GM12872 (cell line): ENCODE measurements at regions not wholly inside any gene's neighbourhood (a gene's known extent, or its start where the extent isn't known, plus 50 kb on each side); places are given as distances from the start of the nearest gene placed in this dataset.

Experiments
- TF ChIP-seq, protein P1 (sequence below): IDR thresholded peaks from 3 replicates; pipeline ENCODE4 v1.5.1; 2011; ENCODE audit warnings: low read depth, mild to moderate bottlenecking, low read length, moderate library complexity; ENCODE audit not compliant: insufficient read depth

DNA sequence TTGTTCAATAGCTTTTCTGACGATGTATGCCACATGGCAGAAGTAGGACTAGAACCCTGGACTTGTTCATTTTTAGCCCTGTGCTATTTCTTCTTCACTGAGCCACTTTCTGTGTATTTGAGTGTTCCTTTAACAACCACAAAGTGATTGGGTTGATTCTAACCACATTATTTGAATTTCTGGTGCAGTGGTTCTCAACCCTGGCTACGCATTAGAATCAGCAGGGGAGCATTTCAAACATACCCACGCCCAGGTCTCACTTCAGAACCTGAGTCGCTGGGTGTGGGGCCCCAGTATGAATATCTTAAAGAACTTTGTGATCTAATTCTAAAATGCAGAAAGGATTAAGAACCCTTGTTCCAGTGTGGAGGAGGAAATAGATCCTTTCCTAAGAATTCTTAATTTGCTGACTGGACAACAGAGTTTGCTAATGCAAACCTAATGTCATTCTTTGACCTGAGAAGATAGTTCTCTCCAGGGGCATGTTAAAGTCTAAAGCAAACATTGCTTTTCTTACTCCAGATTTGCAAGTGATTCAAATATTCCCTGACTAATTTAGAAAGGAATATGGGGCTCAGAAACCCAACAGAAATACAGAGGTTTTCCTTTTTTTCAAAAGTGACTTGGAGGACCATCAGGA is 75.4 kb upstream of the GDNF start:
- TF ChIP-seq, protein P1, sequence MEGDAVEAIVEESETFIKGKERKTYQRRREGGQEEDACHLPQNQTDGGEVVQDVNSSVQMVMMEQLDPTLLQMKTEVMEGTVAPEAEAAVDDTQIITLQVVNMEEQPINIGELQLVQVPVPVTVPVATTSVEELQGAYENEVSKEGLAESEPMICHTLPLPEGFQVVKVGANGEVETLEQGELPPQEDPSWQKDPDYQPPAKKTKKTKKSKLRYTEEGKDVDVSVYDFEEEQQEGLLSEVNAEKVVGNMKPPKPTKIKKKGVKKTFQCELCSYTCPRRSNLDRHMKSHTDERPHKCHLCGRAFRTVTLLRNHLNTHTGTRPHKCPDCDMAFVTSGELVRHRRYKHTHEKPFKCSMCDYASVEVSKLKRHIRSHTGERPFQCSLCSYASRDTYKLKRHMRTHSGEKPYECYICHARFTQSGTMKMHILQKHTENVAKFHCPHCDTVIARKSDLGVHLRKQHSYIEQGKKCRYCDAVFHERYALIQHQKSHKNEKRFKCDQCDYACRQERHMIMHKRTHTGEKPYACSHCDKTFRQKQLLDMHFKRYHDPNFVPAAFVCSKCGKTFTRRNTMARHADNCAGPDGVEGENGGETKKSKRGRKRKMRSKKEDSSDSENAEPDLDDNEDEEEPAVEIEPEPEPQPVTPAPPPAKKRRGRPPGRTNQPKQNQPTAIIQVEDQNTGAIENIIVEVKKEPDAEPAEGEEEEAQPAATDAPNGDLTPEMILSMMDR: no peak

- TF ChIP-seq, protein P1: no peak
Observed at GRCh38 chr5:37906416-37906815, 66.6 kb upstream of the GDNF start.

GRCh38 chr5:37905230-37905629 is 65.4 kb upstream of the GDNF start:
- TF ChIP-seq, protein P1: no peak

GRCh38 chr5:37902323-37902722 is 62.5 kb upstream of the GDNF start:
- TF ChIP-seq, protein P1: no peak

GRCh38 chr5:37900692-37901091 is 60.9 kb upstream of the GDNF start:
- TF ChIP-seq, protein P1: 0 out of 3 replicates have a peak, but pooled peaks have one; percentile 8

DNA sequence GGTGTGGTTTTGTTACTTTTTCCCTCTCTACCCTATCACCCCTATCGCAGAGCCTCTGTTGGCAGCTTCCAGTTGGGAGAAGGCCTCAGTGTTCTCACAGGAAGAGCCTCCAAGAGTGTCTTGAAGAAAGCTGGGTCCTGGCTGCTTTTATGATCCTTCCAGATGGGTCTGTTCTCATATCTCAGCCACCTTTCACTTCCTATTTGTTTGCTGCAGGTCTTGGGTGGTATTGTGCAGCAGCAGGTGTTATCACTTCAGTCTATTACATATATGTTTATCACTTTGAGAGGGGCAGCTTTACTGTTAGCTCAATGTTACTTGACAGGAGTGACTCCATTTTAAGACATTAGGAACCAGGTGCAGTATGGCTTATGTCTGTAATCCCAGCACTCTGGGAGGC is 59.2 kb upstream of the GDNF start:
- TF ChIP-seq, protein P1: no peak

- TF ChIP-seq, protein P1: no peak
Observed at GRCh38 chr5:37896159-37896558, 56.3 kb upstream of the GDNF start.
